8988T (cell line): ENCODE measurements at regions not wholly inside any gene's neighbourhood (a gene's known extent, or its start where the extent isn't known, plus 50 kb on each side); places are given as distances from the start of the nearest gene placed in this dataset.
A peak's percentile ranks its signal among the peaks of the same experiment; 100 is the strongest.

Source experiments
- DNase-seq: peaks from one replicate; pipeline ENCODE4 v3.0.0; 2011

DNA sequence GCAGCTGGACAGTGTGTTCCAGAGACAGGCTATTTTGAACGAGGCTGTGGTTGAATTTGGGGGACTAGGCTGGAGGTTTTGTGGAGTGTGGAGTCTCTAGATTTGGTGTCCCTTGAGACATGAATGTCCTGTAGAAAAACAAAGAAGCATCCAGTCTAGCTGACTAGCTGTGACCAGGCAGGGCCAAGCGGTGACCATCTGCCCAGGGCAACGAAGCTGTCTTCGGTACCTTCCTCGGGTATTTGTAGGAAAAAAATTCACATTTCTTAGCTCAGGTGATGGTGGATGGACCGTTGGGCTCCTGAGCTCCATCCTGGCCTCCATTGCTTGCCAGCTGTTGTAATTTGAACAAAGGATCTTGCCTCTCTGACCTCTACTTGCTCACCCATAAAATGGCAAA lies 557.3 kb downstream of the MIAT start:
- no peak for DNase-seq

DNA sequence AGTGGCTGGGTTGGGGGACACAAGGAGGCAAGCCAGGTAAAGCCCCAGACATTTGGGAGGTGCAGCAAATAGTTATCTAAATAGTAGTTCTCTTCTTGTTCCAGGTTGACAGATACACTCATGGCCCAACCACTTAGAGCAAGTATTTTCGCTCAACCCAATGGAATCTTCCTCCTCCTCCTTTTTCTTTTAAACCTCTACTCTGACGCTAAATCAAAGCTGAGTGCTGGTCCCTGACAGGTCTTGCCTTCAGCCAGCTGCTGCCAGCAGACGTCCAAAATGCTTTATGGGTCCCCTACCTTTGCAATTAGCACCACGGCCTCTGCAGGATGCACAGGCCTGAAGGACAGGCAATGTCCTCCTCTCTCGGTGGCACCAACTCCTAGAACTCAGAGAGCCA lies 558.5 kb downstream of the MIAT start:
- DNase-seq = no peak

DNA sequence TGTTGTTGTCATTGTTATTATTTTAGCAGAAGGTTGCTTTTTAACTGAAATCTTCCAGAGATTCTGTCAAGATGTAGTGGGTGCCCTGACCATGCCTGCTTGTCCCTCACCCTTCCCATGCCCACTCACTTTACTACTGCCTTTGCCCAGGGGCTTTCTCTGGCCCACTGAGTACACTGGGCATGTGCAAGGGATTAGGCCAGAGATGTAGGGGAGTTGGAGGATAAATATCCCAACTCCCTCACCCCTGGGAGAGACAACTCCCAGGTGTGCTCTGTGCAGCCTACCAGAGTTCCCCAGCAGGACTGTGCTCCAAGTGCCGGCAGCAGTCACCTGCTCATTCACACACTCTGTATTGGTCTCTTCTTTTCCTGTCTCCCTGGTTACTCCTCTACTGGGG lies 559.1 kb downstream of the MIAT start:
- DNase-seq = no peak

DNA sequence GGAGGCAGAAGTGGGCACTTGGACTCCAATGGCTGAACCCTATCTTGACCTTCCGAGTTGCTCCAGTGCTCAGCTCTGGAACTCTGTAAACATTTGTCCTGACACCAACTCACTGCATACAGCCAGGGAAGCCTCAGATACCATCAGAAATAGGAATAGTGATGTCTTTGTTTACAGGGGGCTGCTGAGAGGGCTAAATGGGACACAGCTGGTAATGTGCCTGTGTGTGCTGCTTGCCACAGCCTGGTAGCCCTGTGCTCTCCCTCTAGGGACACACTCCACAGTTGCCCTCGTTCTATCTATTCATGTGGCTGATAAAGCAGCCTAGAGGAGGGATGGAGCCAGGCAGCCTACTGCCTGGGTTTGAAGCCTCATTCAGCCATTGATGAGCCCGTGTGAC lies 559.8 kb downstream of the MIAT start:
- no peak for DNase-seq

DNA sequence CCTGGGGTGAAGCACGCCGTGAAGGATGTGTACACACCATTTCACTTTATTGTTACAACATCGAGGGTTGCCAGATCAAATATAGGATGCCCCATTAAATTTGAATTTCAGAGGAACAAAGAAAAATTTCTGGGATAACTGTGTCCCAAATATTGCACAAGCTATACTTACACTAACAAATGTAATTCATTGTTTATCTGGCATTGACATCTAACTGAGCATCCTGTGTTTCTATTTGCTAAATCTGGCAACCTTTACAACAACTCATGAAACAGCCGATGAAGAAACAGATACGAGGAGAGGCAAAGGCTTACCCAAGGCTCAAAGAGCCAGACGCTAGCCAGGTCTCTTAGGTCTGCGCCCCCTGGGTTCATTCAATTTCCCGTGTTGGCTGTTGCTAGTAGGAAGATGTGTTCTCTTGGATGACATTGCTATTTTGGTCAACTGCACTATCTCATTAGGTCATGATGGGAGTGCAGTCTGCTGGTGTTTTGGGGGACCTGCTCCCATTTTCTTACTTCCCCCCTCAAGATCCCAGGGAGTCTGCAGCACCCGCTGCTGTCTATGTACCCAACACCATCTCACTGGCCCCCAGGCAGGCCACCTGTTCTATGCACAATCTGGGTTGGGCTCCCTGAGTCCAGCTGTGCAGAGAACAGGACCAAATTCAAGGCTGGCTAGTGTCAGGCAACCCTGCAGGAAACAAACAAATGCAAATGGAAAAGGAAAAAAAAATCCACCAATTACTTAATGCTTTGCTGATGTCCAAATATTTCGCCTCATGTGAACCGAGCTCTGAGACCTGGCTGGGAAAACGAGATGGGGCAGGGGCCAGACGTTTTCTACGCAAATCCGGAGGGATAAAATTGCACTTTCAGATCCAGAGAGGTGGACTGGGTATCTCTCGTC lies 560.9 kb downstream of the MIAT start:
- DNase-seq = no peak

DNA sequence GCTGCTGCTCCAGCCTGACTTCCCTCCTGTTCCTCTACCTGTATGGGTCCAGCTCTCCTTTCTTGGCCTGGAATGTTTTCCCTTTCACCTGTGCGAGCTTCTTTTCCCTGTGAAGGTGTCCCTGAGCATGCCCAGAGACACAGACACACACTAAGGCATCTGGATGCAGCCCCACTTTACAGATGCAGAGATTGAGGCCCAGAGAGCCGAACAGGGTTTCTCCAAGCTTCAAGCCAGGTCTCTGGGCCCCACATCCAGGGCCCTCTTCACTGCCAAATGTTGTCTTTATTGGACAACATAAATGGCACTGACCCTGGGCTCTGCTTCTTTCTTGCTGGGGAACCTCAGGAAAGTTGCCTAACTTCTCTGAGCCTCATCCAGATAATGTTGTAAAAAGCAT lies 561.6 kb downstream of the MIAT start:
- no peak for DNase-seq

DNA sequence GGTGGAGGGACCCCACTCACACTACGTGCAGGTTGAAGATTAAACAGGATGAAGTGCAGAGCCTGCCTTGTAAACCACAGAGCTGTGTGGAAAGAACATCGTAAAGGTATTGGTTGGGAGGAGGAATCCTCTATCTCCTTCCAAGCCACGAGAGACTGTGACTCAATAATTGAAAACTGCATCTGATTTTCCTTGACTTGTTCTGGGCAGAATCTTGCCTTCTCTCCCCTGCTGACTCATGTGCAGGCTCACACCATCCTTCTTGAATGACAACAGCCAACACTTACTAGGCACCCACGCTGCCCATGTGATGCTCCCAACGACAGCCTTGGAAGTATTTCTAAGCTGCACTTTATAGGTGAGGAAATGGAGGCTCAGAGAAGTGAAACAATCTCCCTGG lies 563.0 kb downstream of the MIAT start:
- no peak for DNase-seq

DNA sequence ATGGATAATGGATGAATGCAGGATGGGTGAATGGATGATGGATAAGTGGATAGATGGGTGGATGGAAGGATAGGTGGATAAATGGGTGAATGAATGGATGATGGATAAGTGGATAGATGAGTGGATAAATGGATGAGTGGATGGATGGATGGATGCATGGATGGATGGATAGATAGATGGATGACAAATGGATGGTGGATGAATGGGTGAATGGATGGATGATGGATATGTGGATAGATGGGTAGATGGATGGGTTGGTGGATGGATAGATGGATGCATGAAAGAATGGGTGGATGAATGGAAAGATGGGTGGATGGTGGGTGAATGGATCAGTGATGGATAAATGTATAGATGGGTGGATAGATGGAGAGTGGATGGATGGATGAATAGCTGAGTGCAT lies 564.8 kb downstream of the MIAT start:
- DNase-seq = no peak

DNA sequence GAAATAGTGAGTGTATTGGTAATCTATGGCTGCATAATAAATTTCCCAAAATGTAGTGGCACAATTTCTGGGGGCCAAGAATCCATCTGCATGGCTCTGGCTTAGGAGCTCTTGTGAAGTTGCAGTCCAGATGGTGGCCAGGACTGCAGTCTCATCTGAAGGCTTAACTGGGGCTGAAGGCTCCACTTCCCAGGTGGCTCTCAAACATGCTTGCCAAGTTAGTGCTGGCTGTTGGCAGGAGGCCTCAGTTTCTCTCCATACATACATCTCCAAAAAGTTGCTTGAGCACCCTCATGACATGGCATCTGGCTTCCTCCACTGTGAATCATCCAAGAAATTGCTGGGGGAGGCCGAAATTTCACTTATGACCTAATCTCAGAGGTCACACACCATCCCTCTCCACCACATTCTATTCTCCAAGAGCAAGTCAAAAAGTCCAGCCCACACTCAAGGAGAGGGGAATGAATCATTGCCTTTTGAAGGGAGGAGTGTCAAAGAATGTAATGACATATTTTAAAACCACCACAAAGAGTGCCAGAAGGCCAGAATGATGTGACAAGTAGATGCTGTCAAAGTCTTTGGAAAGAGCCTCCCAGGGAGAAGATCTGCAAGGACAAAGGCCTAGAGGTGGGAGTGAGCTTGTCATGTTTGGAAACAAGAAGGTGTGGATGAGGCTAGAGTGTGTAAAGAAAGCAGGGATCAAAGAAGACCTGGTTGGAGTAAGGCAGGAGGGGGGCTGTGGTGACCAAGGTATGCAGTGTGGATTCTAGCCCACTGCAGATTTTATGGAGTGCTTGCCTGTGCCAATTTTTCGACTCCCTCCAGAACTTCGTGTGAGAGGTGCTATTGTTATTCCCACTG lies 566.2 kb downstream of the MIAT start:
- DNase-seq = no peak

DNA sequence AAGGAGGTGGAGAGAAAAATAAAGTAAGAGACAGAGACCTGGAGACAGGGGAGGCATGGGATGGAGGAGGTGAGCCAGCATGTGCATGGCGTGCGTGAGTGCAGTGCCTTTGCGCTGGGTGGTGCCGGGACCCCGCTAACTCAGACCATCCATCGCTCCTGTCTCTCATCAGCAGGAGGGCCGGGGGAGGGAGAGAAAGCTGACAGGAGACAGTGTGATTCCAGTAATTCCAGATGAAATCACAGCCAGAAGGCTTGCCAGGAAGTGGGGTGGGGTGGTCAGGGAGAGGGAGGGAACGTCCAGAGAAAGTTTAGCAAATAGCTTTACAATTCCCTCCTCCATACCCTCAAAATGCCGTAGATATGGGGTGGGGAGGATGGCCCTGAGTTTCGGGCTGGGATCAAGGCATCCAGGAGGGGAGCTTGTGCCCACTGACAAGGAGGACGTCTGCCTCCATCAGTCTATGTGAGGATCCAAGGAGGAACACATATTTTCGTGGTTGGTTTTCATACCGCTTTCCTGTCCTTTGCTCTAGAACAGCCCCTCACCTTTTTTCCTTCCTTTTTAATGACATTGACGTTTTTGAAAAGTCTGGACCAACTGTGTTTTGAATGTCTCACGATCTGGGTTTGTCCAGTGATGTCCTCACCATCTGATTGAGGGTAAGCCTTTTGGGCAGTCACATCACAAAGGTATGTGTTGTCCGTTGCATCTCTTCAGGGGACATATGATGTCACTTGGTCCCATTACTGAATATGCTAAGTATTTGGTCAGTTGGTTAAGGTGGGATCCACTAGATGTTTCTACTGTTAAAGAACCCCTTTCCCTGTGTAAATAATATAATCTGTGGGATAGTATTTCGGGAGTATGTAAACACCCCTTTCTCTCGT lies 567.3 kb downstream of the MIAT start:
- DNase-seq = no peak

DNA sequence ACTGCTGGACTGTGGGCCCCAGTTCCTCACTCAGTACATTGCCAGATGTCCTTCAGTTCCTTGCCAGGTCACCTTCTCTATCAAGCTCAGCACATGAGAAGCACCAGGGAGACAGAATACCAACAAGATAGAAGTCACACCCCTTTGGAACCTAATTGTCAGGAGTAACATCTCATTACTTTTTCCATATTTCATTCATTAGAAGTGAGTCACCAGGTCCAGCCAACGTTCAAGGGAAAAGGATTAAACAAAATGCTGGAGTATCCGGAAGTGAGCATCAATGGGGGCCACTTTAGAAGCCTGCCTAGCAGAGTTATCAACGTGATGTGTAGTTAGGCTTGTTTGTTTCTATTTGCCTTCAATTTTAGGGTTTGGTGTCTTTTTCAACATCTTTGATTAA lies 569.3 kb downstream of the MIAT start:
- no peak for DNase-seq

DNA sequence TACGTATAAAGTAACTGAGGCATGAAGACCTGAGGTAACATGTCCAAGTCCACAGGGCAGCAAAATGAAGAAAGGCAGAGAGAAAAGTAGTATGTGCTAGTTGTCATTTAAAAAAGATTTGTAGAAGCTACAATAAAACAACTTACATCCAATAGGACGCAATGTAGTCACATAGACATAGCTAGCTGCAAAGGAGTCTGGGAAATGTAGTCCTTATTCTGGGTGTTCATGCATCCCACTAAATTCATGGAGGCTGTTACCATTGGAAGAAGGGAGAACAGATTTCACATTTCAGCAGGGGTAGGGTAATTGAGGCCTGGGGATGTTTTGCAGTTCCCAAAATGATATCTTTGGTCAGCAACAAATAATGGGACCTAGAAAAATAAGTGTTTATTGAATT lies 571.4 kb downstream of the MIAT start:
- DNase-seq = no peak

DNA sequence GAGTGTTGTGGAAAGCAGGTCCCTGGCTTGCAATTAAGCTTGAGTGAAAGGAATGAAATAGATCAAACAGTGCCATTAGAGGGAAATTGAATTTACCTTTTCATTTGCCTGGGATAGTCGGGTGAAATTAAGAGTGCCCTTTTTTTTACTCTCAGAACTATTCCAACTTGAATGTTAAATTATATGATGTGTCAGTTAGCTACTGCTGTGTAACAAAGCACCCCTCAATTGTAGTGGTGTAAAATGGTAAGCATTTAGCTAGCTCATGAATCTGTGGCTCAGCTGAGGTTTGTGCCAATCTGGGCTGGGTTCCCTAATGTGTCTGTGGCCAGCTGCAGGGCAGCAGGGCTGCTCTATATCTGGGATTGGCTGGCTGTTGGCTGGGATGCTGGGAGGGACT lies 571.4 kb downstream of the MN1 start:
- no peak for DNase-seq

DNA sequence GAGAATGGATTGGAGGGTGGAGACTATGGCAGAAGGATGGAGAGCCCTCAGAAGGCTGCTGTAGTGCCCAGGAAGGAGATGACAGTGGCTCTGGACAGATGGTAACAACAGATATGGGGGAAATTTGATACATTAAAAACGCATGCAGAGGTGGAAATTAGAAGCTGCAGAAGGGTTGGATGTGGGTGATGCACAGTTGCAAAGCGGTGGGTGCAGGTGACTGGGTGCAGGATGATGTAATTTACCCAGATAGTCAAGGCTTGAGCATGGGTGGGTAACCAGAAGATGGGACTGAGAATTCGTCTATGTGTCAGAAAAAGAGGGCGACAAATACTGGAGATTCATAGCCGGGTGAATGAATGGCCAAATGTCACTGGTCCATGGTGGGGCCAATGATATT lies 570.3 kb downstream of the MN1 start:
- DNase-seq = no peak

DNA sequence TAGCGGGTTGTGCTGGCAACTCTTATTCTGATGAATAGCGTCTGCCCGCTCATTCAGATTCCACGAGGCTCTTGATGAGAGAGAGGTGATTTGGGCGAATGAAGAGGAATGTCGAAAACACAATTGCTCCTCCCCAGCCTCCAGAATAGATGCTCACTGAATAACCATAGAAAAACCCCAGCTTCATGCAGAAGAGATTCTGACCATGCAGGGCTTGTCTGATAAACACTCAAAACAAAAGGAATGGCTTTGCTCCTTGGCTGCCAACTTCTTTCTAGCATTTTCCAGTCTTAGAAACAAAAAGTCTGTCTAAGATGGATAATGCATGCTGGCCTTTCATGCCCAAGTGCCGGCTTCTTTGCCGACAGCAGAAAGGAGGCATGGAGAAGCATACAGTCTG lies 569.5 kb downstream of the MN1 start:
- DNase-seq = no peak

DNA sequence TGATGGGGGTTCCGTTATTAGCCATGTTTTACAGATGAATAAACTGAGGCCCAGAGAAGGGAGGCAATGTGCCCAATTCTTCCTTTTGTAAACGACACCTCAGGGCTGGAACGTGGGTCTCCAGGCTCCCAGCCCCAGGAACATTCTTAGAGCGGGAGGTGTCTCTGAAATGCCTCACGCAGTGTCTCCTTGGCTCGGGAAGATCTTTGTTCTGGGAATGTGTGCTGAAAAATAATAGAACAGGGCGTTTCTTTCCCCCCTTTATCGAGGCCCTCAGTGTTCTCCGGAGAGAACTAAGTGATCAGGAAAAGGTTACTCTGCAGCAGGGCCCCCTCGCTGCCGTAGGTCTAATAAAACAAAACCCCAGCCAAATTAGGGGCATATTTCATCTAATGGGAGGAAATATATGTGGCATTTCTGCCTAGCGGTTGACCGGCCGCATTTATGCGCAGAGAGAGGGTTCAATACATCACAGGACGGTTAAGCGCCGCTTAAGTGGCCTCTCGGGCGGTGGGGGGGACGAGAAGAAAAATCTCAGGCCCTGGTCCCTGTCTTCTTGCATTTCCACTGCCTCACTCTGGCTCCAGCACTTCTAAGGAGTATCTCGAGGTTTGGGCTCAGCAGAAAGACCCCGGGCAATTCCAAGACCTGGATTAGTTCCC lies 564.3 kb downstream of the MN1 start:
- no peak for DNase-seq

DNA sequence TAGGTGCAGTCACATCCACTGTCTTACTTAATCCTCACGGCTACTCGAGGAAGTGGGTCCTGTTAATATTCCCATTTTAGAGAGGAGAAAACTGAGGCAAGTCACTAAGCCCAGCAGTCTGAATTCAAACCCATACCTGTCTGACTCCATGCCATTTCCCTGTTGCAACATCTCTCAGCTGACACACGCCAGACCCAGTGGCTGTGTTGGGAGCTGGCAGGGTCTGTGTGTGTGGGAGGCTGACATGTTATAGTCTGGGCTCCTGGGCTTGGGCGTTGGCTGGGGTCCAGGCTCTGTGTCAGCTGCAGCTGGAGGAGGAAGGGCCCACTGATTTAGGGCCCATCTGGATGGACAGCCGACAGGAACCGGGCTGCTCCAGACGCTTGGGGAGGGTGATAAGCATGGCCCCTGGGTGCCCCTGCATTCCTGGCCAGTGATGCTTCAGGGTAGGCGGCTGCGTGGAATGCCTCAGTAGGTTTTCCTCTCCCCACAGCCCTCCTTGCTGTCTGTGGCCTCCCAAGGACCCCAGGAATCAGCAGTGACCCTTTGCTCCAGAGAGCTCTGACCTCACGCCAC lies 562.5 kb downstream of the MN1 start:
- DNase-seq = peak; percentile 30

DNA sequence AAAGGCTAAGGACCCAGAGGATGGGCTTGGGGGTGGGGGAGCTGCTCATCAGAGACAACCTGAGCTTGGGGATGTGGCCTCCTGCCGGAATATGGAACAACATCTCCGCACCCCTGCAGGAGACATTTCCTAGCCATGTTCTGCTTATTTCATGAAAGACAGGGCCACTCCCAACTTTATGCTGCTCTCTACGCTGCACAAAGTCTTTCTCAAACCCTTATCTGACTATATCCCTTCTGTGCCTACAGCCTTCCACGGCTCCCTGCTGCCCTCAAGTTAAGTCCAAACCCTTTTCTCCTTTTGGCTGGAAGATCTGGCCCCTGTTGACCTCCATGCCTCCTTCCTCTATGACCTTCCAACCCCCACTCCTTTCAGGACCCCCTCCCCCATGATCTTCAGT lies 562.0 kb downstream of the MN1 start:
- DNase-seq = no peak

DNA sequence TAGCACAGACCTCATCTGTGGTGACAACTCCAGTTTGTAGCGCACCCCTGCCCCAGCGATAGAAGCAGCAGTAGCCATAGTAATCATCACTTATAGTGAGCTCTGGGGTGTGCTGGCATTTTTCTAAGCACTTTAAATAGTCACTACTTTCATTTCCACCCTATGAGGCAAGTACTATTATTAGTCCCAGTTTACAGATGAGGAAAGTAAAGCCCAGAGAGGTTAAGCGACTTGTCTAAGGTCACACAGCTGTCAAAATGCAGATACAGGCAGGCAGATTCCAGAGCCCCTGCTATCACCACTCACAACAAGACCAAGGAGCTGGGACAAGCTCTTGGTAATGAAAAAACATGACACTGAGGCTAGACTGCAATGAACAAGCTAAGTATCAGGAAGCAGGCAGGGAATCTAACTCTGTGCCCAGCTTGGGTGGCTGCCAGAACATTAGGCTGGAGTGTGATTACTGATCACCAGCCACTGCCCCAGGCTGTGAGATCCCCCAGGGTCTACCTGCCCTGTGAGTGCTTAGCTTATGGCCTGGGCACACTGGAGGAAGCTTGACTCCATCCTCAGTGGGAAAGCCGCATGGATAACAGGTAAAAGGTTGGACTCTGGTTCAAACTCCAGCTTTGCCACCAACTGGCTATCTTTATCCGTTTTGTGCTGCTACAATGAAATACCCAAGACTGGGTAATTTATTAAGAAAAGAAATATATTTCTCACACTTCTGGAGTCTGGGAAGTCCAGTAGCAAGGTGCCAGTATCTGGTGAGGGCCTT lies 561.1 kb downstream of the MN1 start:
- DNase-seq = no peak

DNA sequence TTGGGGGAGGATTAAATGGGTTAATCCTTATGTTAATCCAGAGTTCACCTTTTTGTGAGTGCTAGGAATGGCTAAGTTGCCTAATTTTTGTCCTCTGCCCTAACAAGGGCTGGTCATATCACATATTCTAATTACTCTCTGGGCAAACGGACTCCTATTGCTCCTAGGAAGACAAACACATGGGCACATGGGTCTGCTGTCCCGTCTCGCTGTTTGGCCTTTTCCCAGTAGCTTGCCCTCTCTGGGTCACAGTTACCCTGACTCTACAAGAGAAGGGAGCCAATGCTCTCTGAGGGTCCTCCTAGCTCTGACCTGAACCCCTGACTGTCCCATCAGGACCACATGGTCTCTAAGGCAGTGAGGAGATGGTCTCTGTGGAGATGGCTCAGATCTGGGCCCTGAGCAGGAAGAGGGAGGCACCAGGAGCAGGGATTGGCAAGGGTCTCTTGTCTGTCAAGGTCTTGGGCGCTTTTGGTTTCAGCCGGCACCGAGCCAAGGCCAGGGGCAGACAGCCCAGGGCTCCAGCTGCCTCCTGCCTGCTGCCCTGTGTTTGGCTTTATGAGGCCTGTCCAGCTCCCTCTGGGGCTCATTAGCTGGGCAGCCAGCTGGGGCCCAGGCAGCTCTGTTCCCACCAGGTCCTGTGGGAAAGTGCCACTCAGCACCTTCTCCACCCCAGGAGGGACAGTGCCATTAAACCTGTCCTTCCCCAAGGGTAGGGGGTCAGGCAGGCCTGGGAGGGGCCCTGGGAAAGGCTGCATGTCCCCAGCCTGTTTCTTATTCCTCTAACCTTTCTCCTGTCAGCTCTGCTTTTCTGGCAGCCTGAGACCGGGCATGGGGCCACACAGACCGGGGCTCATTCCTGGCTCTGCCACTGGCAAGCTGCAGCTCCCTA lies 559.9 kb downstream of the MN1 start:
- no peak for DNase-seq
